Colonic mucosa (tissue), 4 donors: ENCODE measurements at regions not wholly inside any gene's neighbourhood (a gene's known extent, or its start where the extent isn't known, plus 50 kb on each side); places are given as distances from the start of the nearest gene placed in this dataset.
"Not testable (repeated sequence)": the region's sequence is repeated elsewhere in the genome, so short reads cannot be mapped to it uniquely, and the experiment has no call there.

Source experiments
- DNase-seq: peaks from one replicate; pipeline ENCODE4 v3.0.0-alpha.2; 2020
- H3K27ac ChIP-seq: fragments of 200-600 bp; one replicate; pipeline ENCODE4 v1.8.0; 2021
- H3K27me3 ChIP-seq: fragments of 200-600 bp; one replicate; pipeline ENCODE4 v1.8.0; 2021
- H3K36me3 ChIP-seq: fragments of 200-600 bp; one replicate; pipeline ENCODE4 v1.8.0; 2021
- H3K4me1 ChIP-seq: fragments of 200-600 bp; one replicate; pipeline ENCODE4 v1.8.0; 2021; ENCODE audit warnings: mild to moderate bottlenecking
- H3K4me3 ChIP-seq: fragments of 200-600 bp; one replicate; pipeline ENCODE4 v1.8.0; 2021
- H3K9ac ChIP-seq, 2 donors: one replicate each; pipeline ENCODE4 v1.7.0; 2013; ENCODE audit warnings: control low read depth in 2 of 2, low read depth in 2 of 2, low read length in 2 of 2
- H3K9me3 ChIP-seq: fragments of 200-600 bp; one replicate; pipeline ENCODE4 v1.8.0; 2021
- CTCF ChIP-seq: fragments of 200-600 bp; IDR thresholded peaks from one replicate; pipeline ENCODE4 v1.8.0; 2022; ENCODE audit warnings: antibody characterized with exemption, mild to moderate bottlenecking
- intact Hi-C: fragments of 100-400 bp; cut with DNase I; formaldehyde crosslinking; loops from one replicate; pipeline ENCODE4 v1.14.1; 2022
- donor health status: healthy.
- donor health status: DM: no; HTN: no; CAD: no.
- donor health status: DM: no; HTN: no; CAD: no.

- Histone ChIP-seq H3K27me3 (no peaks in the 10 kb centered on the region), H3K4me3 (no peak overlapping the region), H3K9me3 (peaks cover 3% of the 10 kb centered on the region), H3K4me1 (no peaks in the 10 kb centered on the region), H3K9ac (no peak overlapping the region), H3K36me3 (no peaks in the 10 kb centered on the region), H3K27ac (no peak overlapping the region)
- DNase-seq, result no peak
- intact Hi-C loops, result no loop called here
- no peak for TF ChIP-seq CTCF
These were observed 332.6 kb downstream of the TAF11L14 start for GRCh38 chr5:17966640-17967402.

GRCh38 chr5:17976404-17976803 is 342.1 kb downstream of the TAF11L14 start:
- Histone ChIP-seq H3K9me3 (peaks cover 2% of the 10 kb centered on the region), H3K4me3 (no peak overlapping the region), H3K27me3 (no peaks in the 10 kb centered on the region), H3K9ac (no peak overlapping the region), H3K4me1 (no peaks in the 10 kb centered on the region), H3K27ac (no peak overlapping the region), H3K36me3 (no peaks in the 10 kb centered on the region)
- no peak for DNase-seq
- intact Hi-C loops, result no loop called here
- no peak for TF ChIP-seq CTCF

GRCh38 chr5:17978954-17979353 is 344.7 kb downstream of the TAF11L14 start:
- H3K36me3 ChIP-seq, result no peaks in the 10 kb centered on the region
- TF ChIP-seq CTCF, result no peak
- no peak for DNase-seq
- H3K27me3 ChIP-seq, result no peaks in the 10 kb centered on the region
- H3K9me3 ChIP-seq, result no peaks in the 10 kb centered on the region
- intact Hi-C loops, result no loop called here
- H3K27ac ChIP-seq, result no peak overlapping the region
- no peak overlapping the region for H3K9ac ChIP-seq
- H3K4me1 ChIP-seq, result no peaks in the 10 kb centered on the region
- no peak overlapping the region for H3K4me3 ChIP-seq

GRCh38 chr5:17982626-17983025 is 348.4 kb downstream of the TAF11L14 start:
- H3K9me3 ChIP-seq, H3K4me3 ChIP-seq, H3K27me3 ChIP-seq, H3K9ac ChIP-seq, H3K4me1 ChIP-seq, H3K27ac ChIP-seq, intact Hi-C loops, H3K36me3 ChIP-seq, DNase-seq: not testable (repeated sequence)

GRCh38 chr5:17989036-17989435 is 354.8 kb downstream of the TAF11L14 start:
- Histone ChIP-seq H3K27me3 (no peaks in the 10 kb centered on the region), H3K9me3 (no peaks in the 10 kb centered on the region)
- intact Hi-C loops, result no loop called here

More at GRCh38 chr5:17989036-17989435, 354.8 kb downstream of the TAF11L14 start:
- TF ChIP-seq CTCF, result no peak
- Histone ChIP-seq H3K4me1 (no peaks in the 10 kb centered on the region), H3K27ac (no peak overlapping the region), H3K36me3 (no peaks in the 10 kb centered on the region), H3K9ac (no peak overlapping the region), H3K4me3 (no peak overlapping the region)
- DNase-seq, result no peak
